Activated naive CD4-positive, alpha-beta T cell (primary cell): ENCODE measurements at regions not wholly inside any gene's neighbourhood (a gene's known extent, or its start where the extent isn't known, plus 50 kb on each side); places are given as distances from the start of the nearest gene placed in this dataset.
"Not testable (repeated sequence)": the region's sequence is repeated elsewhere in the genome, so short reads cannot be mapped to it uniquely, and the experiment has no call there.

Experiments
- DNase-seq, 4 experiments: peaks; one replicate each; lab custom pipeline; 2025; lab: John Stamatoyannopoulos, UW

DNA sequence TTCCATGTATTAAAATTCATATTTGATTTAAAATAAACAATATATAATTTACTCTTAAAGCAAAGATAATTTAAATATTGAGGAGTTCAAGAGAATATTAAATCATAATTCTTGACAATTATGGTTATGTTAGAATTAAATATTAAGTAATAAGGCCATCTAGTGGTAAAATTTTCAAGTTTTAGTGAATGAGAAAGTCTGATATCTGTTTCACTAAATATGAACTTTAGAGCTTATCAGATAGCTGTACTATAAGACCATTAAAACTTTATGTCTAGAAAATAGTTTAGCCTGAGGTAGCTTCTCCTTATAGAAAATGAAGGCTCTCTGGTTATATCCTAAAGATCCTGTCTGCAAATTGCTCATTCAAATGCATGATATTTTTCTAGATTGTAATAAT, 152.1 kb upstream of the PRSS12 start:
- DNase-seq, result not testable (repeated sequence)

- not testable (repeated sequence) for DNase-seq
These were observed 152.7 kb upstream of the PRSS12 start for GRCh38 chr4:118505491-118505890.

DNA sequence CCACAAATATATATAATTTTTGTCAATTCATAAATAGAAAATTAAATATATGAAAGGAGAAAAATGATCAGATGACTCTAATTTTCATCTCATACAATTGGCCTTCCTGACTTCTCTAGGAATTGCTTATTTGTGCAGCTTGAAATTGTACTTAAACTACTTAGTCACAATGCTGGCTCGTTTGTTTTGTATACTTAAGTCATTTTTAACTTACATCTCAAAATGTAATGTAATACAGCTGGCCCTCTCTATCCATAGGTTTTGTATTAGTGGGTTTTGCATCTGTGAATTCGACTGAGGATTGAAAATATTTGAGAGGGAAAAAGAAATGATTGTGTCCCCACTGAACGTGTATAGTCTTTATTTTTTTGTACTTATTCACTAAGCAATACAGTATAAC, 160.1 kb upstream of the PRSS12 start:
- not testable (repeated sequence) for DNase-seq

GRCh38 chr4:118514332-118514731, 161.5 kb upstream of the PRSS12 start:
- not testable (repeated sequence) for DNase-seq

DNA sequence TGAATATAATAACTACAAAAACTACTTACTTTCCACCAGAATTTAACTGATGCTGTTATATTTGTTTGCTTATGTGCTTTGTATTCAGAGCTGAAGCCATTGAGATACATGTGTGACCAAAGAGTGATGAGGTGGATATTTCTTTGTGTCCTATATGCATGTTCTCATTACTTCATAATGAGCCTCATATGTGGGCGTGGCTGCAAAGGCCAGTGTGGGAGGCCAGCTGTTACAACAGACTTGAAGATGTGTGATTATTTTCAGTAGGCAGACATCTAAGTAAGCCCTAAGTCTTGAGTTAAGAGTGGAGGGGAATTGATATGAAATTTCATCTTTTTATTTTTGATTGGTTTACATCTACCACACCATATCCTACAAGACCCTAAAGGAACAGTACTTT, 163.3 kb upstream of the PRSS12 start:
- not testable (repeated sequence) for DNase-seq

- not testable (repeated sequence) for DNase-seq
These were observed 155.1 kb upstream of the METTL14 start for GRCh38 chr4:118530107-118530506.

DNA sequence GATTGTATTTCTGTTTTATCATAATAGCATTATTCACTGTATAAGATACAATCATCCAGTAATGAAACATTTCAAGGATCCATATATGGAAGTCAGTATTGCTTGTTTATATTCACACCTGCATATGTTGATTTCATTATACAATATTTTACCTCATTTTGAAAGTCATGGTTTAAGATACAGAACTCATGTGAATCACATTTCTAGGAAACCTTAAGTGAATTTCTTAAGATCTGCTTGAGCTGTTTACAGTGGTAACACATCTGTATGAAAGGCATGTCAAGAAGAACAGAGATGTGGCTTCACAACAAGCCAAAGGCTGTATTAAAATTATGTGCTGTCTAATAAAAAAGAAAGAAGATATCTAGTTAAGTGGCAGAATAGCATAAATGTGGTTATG, 153.2 kb upstream of the METTL14 start:
- not testable (repeated sequence) for DNase-seq

GRCh38 chr4:118535788-118536187, 149.4 kb upstream of the METTL14 start:
- DNase-seq, result not testable (repeated sequence)

GRCh38 chr4:118539412-118540077, 145.6 kb upstream of the METTL14 start:
- DNase-seq, result not testable (repeated sequence)

- DNase-seq, result not testable (repeated sequence)
These were observed 128.6 kb upstream of the METTL14 start for GRCh38 chr4:118556576-118556975.

DNA sequence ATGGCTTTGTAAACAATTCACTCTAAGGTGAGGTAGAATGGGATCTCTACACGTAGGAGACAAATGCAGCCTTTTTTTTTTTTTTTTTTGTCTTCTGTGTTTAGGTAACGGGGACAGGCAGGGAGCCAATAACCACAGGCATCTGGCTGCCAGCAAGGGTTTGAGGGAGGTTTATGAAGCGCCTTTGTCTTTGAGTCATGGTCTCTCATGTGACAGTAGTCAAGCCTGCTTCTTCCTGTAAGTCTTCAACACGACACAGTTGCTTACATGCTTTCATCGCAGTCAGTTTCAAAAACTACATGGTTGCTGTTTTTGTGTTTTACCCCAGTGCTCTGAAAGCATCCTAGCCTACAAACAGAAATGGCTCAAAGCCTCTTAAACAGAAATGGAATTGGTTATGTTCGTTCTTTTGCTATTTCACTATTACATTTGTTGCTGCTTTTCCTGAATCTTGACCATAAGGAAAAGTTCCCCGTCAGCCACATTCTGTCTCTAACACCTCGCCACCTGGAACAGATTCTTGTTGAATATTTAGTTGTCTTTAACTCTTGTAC, 127.8 kb upstream of the METTL14 start:
- DNase-seq, result no peak

- not testable (repeated sequence) for DNase-seq
These were observed 127.0 kb upstream of the METTL14 start for GRCh38 chr4:118558188-118558587.

GRCh38 chr4:118561559-118561958, 123.6 kb upstream of the METTL14 start:
- not testable (repeated sequence) for DNase-seq

DNA sequence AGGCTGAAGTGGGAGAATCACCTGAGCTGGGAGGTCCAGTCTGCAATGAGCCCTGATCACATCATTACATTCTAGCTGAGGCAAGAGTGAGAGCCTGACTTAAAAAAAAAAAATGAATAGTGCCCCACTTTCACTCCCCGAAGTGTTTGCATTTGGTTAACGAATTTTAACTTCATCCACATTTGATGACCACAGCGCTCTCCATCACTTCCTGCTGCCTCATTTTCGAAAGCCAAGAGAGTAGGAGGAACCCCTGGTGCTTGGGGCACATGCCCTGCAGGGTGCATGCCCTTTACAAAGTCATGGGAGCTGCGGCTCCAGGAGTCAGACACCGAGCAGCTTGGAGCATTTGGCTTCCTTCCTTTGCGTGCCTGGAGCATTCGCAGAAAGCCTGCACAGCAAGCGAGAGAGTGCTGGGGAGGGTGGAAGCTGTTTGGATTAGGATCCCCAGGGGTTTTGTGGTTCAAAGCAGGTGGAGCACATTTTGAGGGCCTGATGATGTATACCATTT, 119.1 kb upstream of the METTL14 start:
- DNase-seq, result not testable (repeated sequence)

- not testable (repeated sequence) for DNase-seq
These were observed 112.2 kb upstream of the METTL14 start for GRCh38 chr4:118572991-118573390.

DNA sequence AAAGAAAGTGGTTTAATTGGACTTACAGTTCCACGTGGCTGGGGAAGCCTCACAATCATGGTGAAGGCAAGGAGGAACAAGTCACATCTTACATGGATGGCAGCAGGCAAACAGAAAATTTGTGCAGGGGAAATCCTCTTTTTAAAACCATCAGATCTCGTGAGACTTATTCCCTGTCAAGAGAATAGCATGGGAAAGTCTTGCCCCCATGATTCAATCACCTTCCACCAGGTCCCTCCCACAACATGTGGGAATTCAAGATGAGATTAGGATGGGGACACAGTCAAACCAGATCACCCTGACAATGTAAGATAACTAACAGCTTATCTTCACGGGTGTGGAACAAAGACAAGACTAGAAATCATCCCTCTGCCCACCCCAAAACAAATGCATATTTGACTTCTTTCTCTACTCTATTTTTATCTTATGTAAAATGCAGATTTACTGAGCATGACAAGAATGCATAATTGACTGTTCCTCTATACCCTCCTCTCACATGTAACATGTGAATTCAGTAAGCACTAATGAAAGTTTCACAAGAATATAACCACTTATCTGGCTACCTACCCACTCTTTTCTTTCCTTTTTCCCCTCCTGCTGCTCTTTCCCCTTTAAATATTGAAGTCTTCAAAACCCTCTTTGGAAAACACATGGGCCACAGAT, 110.8 kb upstream of the METTL14 start:
- not testable (repeated sequence) for DNase-seq

DNA sequence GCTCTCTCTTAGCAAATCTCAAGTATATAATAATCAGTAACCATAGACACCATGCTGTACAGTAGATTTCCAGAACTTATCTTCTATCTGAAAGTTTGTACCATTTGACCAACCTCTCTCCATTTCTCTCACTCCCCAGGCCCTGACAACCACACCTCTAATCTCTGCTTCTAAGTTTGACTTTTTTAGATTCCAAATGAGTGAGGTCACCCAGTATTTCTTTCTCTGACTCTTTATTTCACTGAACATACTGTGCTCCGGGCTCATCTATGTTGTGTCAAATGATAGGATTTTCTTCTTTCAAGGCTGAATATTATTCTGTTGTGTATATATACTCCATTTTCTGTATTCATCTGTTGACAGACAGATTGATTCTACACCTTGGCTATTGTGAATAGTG, 110.1 kb upstream of the METTL14 start:
- not testable (repeated sequence) for DNase-seq

GRCh38 chr4:118575726-118576125, 109.5 kb upstream of the METTL14 start:
- not testable (repeated sequence) for DNase-seq

- DNase-seq, result not testable (repeated sequence)
These were observed 108.4 kb upstream of the METTL14 start for GRCh38 chr4:118576709-118577219.

DNA sequence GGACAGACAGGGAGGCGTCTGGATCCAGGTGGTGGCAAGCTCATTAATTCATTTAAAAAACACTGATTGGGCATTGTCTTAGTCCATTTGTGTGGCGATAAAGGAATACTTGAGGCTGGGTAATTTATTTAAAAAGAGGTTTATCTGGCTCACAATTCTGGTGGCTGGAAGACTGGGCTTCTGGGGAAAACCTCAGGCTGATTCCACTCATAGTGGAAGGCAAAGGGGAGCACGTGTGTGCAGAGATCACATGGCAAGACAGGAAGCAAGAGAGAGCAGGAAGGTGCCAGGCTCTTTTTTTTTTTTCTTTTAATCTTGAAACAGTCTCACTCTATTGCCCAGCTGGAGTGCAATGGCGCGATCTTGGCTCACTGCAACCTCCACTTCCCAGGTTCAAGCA, 100.2 kb upstream of the METTL14 start:
- DNase-seq, result no peak

- DNase-seq, result no peak
These were observed 98.8 kb upstream of the METTL14 start for GRCh38 chr4:118586357-118586790.

GRCh38 chr4:118587116-118587831, 97.9 kb upstream of the METTL14 start:
- DNase-seq, result no peak
